WTC11 (cell line): ENCODE measurements at regions not wholly inside any gene's neighbourhood (a gene's known extent, or its start where the extent isn't known, plus 50 kb on each side); places are given as distances from the start of the nearest gene placed in this dataset.

Experiments
- ATAC-seq: fragments of 200-7000 bp; cut with Tn5 transposase; 2 replicates; pipeline ENCODE4 v1.10.0; 2021; ENCODE audit warnings: mild to moderate bottlenecking, moderate library complexity
- CTCF ChIA-PET: fragments of 300-600 bp; sonication (Branson Sonifier 250); formaldehyde crosslinking; loops from one replicate; lab custom pipeline; 2021; ENCODE audit warnings: antibody characterized with exemption; lab: Charles Lee
- POLR2A ChIA-PET: fragments of 350-600 bp; sonication (Branson Sonifier 250); formaldehyde crosslinking; loops from one replicate; lab custom pipeline; 2021; ENCODE audit warnings: antibody characterized with exemption; lab: Charles Lee
- DNase-seq: peaks from one replicate; pipeline ENCODE4 v3.0.0; 2021; ENCODE audit warnings: low spot score
- H3K27ac Mint-ChIP-seq: 2 replicates; pipeline ENCODE4 v1.8.0; 2021; ENCODE audit warnings: mixed read lengths
- H3K27me3 Mint-ChIP-seq: 2 replicates; pipeline ENCODE4 v1.8.0; 2021; ENCODE audit warnings: low read depth, mild to moderate bottlenecking, moderate library complexity, mixed read lengths
- H3K36me3 Mint-ChIP-seq: 2 replicates; pipeline ENCODE4 v1.8.0; 2021; ENCODE audit warnings: mixed read lengths
- H3K4me1 Mint-ChIP-seq: 2 replicates; pipeline ENCODE4 v1.8.0; 2022; ENCODE audit warnings: mixed read lengths
- H3K4me3 Mint-ChIP-seq: 2 replicates; pipeline ENCODE4 v1.8.0; 2021; ENCODE audit warnings: mild to moderate bottlenecking, moderate library complexity, mixed read lengths
- H3K9me3 Mint-ChIP-seq: 2 replicates; pipeline ENCODE4 v1.8.0; 2021; ENCODE audit warnings: mixed read lengths
- CREB1 ChIP-seq: sonication (generic); formaldehyde crosslinking; IDR thresholded peaks from 2 replicates; pipeline ENCODE4 v1.8.0; 2023; ENCODE audit warnings: mild to moderate bottlenecking, missing genetic modification reagents
- FOXJ3 ChIP-seq: sonication (generic); formaldehyde crosslinking; IDR thresholded peaks from 2 replicates; pipeline ENCODE4 v1.9.0; 2021; ENCODE audit warnings: missing genetic modification reagents, mild to moderate bottlenecking, borderline replicate concordance
- GRHL2 ChIP-seq: fragments of 250-450 bp; sonication (Bioruptor Pico); IDR thresholded peaks from 2 replicates; pipeline ENCODE4 v1.8.0; 2022; ENCODE audit warnings: mild to moderate bottlenecking, moderate library complexity; ENCODE audit not compliant: insufficient replicate concordance, severe bottlenecking
- MYBL2 ChIP-seq: sonication (generic); formaldehyde crosslinking; IDR thresholded peaks from 2 replicates; pipeline ENCODE4 v1.8.1; 2023; ENCODE audit warnings: mild to moderate bottlenecking, moderate library complexity, missing genetic modification reagents
- NR1H2 ChIP-seq: sonication (generic); formaldehyde crosslinking; IDR thresholded peaks from 2 replicates; pipeline ENCODE4 v1.9.0; 2021; ENCODE audit warnings: mild to moderate bottlenecking, moderate library complexity, missing genetic modification reagents
- NR3C1 ChIP-seq: sonication (generic); formaldehyde crosslinking; conservative IDR thresholded peaks from 2 replicates; pipeline ENCODE4 v1.8.1; 2023; ENCODE audit warnings: low read depth, mild to moderate bottlenecking, missing genetic modification reagents
- OVOL2 ChIP-seq: fragments of 250-450 bp; sonication (Bioruptor Pico); IDR thresholded peaks from 2 replicates; pipeline ENCODE4 v1.9.0; 2021; ENCODE audit warnings: mild to moderate bottlenecking, borderline replicate concordance
- SMAD4 ChIP-seq: sonication (generic); formaldehyde crosslinking; IDR thresholded peaks from 2 replicates; pipeline ENCODE4 v1.8.0; 2022; ENCODE audit warnings: mild to moderate bottlenecking, missing genetic modification reagents
- ZBTB21 ChIP-seq: sonication (generic); formaldehyde crosslinking; IDR thresholded peaks from 2 replicates; pipeline ENCODE4 v1.8.1; 2023; ENCODE audit warnings: mild to moderate bottlenecking, missing genetic modification reagents, borderline replicate concordance
- TF ChIP-seq, protein P1 (sequence below): sonication (generic); formaldehyde crosslinking; conservative IDR thresholded peaks from 2 replicates; pipeline ENCODE4 v1.8.1; 2023; ENCODE audit warnings: mild to moderate bottlenecking, low read depth, missing genetic modification reagents, moderate library complexity
- TF ChIP-seq, protein P2 (sequence below): sonication (generic); formaldehyde crosslinking; IDR thresholded peaks from 2 replicates; pipeline ENCODE4 v1.8.1; 2023; ENCODE audit warnings: mild to moderate bottlenecking, missing genetic modification reagents, moderate library complexity
- TF ChIP-seq, protein P3 (sequence below): sonication (generic); formaldehyde crosslinking; IDR thresholded peaks from 2 replicates; pipeline ENCODE4 v1.8.1; 2023; ENCODE audit warnings: mild to moderate bottlenecking, missing genetic modification reagents
- TF ChIP-seq, protein P4 (sequence below): sonication (generic); formaldehyde crosslinking; IDR thresholded peaks from 2 replicates; pipeline ENCODE4 v1.8.0; 2022; ENCODE audit warnings: mild to moderate bottlenecking, missing genetic modification reagents
- TF ChIP-seq, protein P5 (sequence below): sonication (generic); formaldehyde crosslinking; IDR thresholded peaks from 2 replicates; pipeline ENCODE4 v1.8.0; 2022; ENCODE audit warnings: mild to moderate bottlenecking, missing genetic modification reagents
- TF ChIP-seq, protein P6 (sequence below): sonication (generic); formaldehyde crosslinking; IDR thresholded peaks from 2 replicates; pipeline ENCODE4 v1.8.0; 2023; ENCODE audit warnings: mild to moderate bottlenecking, missing genetic modification reagents
- TF ChIP-seq, protein P7 (sequence below): sonication (generic); formaldehyde crosslinking; IDR thresholded peaks from 2 replicates; pipeline ENCODE4 v1.8.0; 2023; ENCODE audit warnings: missing genetic modification reagents
- TF ChIP-seq, protein P8 (sequence below): sonication (generic); formaldehyde crosslinking; IDR thresholded peaks from 2 replicates; pipeline ENCODE4 v1.8.0; 2023; ENCODE audit warnings: missing genetic modification reagents, mild to moderate bottlenecking, borderline replicate concordance

DNA sequence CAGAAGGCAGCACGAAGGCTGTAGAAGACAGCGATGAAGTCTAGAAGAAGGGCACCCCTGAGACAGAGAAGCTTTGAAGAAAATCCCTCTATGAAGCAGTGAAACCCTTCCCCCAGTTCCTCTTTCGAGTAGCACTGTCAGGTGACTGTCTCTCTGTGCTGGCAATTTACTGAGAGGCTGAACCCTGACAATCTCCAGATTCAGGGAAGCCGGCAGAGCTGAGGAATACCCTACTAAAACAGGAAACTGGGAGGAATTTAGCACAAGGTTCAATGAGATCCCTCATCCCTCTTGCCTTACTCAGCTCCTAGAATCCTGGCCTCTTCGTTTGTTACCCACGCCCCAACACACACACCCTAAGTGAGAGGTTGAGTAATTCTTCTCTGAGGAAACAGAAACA is 239.7 kb upstream of the NOCT start (continued):
- TF ChIP-seq, protein P1, sequence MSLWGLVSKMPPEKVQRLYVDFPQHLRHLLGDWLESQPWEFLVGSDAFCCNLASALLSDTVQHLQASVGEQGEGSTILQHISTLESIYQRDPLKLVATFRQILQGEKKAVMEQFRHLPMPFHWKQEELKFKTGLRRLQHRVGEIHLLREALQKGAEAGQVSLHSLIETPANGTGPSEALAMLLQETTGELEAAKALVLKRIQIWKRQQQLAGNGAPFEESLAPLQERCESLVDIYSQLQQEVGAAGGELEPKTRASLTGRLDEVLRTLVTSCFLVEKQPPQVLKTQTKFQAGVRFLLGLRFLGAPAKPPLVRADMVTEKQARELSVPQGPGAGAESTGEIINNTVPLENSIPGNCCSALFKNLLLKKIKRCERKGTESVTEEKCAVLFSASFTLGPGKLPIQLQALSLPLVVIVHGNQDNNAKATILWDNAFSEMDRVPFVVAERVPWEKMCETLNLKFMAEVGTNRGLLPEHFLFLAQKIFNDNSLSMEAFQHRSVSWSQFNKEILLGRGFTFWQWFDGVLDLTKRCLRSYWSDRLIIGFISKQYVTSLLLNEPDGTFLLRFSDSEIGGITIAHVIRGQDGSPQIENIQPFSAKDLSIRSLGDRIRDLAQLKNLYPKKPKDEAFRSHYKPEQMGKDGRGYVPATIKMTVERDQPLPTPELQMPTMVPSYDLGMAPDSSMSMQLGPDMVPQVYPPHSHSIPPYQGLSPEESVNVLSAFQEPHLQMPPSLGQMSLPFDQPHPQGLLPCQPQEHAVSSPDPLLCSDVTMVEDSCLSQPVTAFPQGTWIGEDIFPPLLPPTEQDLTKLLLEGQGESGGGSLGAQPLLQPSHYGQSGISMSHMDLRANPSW: no peak
- TF ChIP-seq GRHL2 (CRISPR knock-in tag) (no peak), SMAD4 (CRISPR knock-in tag) (no peak), NR1H2 (CRISPR knock-in tag) (no peak), MYBL2 (no peak)
- TF ChIP-seq, protein P2, sequence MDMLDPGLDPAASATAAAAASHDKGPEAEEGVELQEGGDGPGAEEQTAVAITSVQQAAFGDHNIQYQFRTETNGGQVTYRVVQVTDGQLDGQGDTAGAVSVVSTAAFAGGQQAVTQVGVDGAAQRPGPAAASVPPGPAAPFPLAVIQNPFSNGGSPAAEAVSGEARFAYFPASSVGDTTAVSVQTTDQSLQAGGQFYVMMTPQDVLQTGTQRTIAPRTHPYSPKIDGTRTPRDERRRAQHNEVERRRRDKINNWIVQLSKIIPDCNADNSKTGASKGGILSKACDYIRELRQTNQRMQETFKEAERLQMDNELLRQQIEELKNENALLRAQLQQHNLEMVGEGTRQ (CRISPR knock-in tag): no peak

DNA sequence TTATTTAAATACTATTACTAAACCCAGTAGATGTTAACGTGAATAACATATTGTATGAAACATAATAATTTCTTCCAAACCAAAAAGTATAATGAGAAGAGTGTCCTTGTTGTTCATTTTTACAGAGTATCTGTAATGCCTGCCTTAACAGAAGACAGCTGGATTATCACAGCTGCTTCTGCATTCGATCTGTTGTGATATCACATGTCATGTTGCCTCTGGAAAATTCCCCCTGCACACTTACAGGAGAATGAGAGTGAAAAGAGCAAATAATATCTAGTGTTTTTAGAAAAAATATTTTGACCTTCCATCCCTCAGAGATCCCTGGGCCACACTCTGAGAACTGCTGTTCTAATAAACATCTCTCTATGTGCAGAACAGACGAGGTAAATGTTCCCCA is 240.1 kb upstream of the NOCT start:
- Mint-ChIP-seq H3K4me3 (no peak overlapping the region), H3K36me3 (no peaks in the 10 kb centered on the region), H3K4me1 (peaks cover 9% of the 10 kb centered on the region), H3K27ac (no peak overlapping the region), H3K9me3 (peaks cover 4% of the 10 kb centered on the region; the same call in 1 of the 2 replicates), H3K27me3 (no peaks in the 10 kb centered on the region)
- ChIA-PET CTCF (interaction anchor here (0.9 to 1.3 kb wide), 2 partner anchors 65 to 96 kb away, joined by 4 read pairs; no protein-coding TSS in a partner anchor), POLR2A (interaction anchor here (0.5 to 0.7 kb wide), 4 partner anchors 29 to 196 kb away, joined by 3 read pairs; no protein-coding TSS in a partner anchor)
- DNase-seq (no peak), ATAC-seq (no peak)
- TF ChIP-seq, protein P2 (CRISPR knock-in tag): no peak
- TF ChIP-seq ZBTB21 (CRISPR knock-in tag): no peak
- TF ChIP-seq, protein P3, sequence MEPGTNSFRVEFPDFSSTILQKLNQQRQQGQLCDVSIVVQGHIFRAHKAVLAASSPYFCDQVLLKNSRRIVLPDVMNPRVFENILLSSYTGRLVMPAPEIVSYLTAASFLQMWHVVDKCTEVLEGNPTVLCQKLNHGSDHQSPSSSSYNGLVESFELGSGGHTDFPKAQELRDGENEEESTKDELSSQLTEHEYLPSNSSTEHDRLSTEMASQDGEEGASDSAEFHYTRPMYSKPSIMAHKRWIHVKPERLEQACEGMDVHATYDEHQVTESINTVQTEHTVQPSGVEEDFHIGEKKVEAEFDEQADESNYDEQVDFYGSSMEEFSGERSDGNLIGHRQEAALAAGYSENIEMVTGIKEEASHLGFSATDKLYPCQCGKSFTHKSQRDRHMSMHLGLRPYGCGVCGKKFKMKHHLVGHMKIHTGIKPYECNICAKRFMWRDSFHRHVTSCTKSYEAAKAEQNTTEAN (CRISPR knock-in tag): no peak
- TF ChIP-seq FOXJ3 (CRISPR knock-in tag): no peak
- TF ChIP-seq CREB1 (CRISPR knock-in tag): no peak
- no peak for TF ChIP-seq NR3C1
- TF ChIP-seq, protein P4, sequence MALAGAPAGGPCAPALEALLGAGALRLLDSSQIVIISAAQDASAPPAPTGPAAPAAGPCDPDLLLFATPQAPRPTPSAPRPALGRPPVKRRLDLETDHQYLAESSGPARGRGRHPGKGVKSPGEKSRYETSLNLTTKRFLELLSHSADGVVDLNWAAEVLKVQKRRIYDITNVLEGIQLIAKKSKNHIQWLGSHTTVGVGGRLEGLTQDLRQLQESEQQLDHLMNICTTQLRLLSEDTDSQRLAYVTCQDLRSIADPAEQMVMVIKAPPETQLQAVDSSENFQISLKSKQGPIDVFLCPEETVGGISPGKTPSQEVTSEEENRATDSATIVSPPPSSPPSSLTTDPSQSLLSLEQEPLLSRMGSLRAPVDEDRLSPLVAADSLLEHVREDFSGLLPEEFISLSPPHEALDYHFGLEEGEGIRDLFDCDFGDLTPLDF (CRISPR knock-in tag): no peak
- TF ChIP-seq, protein P5, sequence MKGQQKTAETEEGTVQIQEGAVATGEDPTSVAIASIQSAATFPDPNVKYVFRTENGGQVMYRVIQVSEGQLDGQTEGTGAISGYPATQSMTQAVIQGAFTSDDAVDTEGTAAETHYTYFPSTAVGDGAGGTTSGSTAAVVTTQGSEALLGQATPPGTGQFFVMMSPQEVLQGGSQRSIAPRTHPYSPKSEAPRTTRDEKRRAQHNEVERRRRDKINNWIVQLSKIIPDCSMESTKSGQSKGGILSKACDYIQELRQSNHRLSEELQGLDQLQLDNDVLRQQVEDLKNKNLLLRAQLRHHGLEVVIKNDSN (CRISPR knock-in tag): no peak
- TF ChIP-seq, protein P6, sequence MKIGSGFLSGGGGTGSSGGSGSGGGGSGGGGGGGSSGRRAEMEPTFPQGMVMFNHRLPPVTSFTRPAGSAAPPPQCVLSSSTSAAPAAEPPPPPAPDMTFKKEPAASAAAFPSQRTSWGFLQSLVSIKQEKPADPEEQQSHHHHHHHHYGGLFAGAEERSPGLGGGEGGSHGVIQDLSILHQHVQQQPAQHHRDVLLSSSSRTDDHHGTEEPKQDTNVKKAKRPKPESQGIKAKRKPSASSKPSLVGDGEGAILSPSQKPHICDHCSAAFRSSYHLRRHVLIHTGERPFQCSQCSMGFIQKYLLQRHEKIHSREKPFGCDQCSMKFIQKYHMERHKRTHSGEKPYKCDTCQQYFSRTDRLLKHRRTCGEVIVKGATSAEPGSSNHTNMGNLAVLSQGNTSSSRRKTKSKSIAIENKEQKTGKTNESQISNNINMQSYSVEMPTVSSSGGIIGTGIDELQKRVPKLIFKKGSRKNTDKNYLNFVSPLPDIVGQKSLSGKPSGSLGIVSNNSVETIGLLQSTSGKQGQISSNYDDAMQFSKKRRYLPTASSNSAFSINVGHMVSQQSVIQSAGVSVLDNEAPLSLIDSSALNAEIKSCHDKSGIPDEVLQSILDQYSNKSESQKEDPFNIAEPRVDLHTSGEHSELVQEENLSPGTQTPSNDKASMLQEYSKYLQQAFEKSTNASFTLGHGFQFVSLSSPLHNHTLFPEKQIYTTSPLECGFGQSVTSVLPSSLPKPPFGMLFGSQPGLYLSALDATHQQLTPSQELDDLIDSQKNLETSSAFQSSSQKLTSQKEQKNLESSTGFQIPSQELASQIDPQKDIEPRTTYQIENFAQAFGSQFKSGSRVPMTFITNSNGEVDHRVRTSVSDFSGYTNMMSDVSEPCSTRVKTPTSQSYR (CRISPR knock-in tag): no peak
- TF ChIP-seq, protein P7, sequence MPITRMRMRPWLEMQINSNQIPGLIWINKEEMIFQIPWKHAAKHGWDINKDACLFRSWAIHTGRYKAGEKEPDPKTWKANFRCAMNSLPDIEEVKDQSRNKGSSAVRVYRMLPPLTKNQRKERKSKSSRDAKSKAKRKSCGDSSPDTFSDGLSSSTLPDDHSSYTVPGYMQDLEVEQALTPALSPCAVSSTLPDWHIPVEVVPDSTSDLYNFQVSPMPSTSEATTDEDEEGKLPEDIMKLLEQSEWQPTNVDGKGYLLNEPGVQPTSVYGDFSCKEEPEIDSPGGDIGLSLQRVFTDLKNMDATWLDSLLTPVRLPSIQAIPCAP (CRISPR knock-in tag): no peak
- TF ChIP-seq, protein P8, sequence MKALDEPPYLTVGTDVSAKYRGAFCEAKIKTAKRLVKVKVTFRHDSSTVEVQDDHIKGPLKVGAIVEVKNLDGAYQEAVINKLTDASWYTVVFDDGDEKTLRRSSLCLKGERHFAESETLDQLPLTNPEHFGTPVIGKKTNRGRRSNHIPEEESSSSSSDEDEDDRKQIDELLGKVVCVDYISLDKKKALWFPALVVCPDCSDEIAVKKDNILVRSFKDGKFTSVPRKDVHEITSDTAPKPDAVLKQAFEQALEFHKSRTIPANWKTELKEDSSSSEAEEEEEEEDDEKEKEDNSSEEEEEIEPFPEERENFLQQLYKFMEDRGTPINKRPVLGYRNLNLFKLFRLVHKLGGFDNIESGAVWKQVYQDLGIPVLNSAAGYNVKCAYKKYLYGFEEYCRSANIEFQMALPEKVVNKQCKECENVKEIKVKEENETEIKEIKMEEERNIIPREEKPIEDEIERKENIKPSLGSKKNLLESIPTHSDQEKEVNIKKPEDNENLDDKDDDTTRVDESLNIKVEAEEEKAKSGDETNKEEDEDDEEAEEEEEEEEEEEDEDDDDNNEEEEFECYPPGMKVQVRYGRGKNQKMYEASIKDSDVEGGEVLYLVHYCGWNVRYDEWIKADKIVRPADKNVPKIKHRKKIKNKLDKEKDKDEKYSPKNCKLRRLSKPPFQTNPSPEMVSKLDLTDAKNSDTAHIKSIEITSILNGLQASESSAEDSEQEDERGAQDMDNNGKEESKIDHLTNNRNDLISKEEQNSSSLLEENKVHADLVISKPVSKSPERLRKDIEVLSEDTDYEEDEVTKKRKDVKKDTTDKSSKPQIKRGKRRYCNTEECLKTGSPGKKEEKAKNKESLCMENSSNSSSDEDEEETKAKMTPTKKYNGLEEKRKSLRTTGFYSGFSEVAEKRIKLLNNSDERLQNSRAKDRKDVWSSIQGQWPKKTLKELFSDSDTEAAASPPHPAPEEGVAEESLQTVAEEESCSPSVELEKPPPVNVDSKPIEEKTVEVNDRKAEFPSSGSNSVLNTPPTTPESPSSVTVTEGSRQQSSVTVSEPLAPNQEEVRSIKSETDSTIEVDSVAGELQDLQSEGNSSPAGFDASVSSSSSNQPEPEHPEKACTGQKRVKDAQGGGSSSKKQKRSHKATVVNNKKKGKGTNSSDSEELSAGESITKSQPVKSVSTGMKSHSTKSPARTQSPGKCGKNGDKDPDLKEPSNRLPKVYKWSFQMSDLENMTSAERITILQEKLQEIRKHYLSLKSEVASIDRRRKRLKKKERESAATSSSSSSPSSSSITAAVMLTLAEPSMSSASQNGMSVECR (CRISPR knock-in tag): no peak
- TF ChIP-seq OVOL2 (CRISPR knock-in tag): no peak
